Activated CD4-positive, alpha-beta T cell treated with anti-CD3 and anti-CD28 coated beads, Interleukin-2, Interleukin-4, amounts not matched to agents 100 ng/mL and 50 ng/mL, durations not matched to agents 16 hours and 8 hours (primary cell): ENCODE measurements at regions not wholly inside any gene's neighbourhood (a gene's known extent, or its start where the extent isn't known, plus 50 kb on each side); places are given as distances from the start of the nearest gene placed in this dataset.
"Not testable (repeated sequence)": the region's sequence is repeated elsewhere in the genome, so short reads cannot be mapped to it uniquely, and the experiment has no call there.

ENCODE experiments used
- DNase-seq: peaks from one replicate; pipeline ENCODE4 v3.0.0-alpha.2; 2020; ENCODE audit warnings: low spot score

DNA sequence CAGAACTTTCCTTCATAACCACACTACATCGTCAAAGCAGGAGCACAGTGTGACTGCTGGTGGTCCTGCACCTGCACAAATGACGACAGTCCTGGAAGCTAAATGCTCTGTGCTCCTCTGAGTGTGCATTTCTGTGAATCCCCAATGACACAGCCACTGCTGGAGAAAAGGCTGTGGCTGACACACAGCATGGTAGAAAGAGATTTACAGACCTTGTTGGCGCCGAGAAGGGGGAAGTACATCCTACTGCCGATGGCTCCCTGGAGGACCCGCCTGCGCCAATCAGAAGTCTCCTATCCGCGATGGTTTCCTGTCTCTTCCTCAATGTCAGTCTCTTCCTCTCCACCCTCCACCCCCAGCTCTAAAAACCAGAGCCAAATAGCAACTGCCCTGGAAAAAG, 115.4 kb upstream of the RAB4A start:
- no peak for DNase-seq

DNA sequence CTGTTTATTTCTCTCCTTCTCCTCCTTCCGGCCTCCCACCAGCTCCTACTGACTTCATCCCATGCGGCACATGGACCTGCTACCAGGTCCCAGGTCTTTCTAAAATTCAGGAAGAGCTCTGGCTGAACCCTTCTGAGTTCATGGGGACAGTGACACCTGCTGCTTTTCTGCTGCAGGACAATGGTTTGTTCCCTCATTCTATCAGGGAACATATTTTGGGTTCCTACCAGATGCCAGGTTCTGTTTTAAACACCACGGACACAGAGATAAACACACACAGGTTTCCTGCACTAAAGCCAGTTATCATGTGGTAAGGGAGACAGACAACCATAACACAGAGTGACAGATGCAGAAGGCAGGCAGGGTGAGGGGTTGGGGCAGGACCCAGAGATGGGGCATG, 114.0 kb upstream of the RAB4A start:
- no peak for DNase-seq

DNA sequence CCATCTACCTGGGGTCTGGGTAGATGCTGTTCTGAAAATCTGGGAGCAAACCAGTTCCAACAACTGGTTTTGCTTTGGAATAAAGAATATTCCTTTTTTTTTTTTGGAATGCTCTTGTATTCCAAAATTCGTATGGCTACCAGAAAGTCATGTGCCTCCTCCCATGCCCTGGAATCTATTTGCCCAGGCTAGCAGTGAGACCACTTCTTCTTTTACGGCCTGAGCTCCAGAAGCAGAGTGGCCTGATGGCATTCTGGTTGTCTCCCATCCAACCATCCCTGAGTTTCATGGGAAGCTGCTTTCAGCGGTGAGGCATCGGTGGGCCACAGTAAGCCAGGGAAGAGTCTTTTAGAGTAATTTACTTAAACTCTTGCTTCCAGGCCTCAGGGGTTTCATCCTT, 113.4 kb upstream of the RAB4A start:
- DNase-seq: no peak

DNA sequence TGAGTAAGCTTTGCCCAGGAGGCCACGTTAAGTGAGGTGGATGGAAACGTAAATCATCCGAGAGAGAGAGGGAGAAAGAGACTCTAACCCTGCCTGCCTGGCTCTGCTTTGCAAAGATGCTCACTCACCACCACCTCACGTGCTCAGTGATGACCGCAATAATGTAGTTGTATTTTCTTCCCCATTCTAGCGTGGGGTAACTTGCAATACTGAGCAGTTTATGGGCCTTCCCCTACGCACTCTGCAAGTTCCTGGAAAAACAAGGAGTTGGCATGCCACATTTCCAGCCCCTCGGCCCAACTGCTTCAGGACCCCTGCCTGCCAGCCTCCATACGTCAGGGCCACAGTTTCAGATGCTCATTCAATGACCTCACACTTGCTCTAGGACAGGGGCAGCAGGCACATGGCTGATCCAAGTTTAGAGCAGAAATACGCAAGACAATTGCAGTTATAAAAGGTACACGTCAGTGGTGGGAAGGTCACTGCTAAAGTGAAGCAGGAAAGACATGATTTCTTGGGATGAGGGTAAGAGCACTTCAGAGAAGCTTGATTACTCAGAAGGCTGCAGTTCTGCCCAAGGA, 112.5 kb upstream of the RAB4A start:
- no peak for DNase-seq

DNA sequence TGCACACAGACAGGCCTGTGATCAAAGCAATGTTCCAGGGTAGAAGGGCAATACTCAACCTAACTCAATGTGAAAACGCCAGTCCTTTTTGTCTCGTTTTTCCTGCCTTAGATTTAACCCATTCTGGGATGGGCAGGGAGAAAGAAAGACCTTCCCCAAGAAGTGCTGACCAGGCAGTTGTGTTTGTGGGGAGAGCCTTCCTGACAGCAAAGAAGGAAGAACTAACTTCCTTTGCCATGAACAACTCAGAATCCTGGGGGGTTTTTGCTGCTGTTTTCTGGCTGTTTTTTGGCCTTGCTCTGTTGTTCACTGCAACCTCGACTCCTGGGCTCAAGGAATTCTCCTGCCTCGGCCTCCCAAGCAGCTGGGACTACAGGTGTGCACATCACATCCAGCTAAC, 112.0 kb upstream of the RAB4A start:
- no peak for DNase-seq

DNA sequence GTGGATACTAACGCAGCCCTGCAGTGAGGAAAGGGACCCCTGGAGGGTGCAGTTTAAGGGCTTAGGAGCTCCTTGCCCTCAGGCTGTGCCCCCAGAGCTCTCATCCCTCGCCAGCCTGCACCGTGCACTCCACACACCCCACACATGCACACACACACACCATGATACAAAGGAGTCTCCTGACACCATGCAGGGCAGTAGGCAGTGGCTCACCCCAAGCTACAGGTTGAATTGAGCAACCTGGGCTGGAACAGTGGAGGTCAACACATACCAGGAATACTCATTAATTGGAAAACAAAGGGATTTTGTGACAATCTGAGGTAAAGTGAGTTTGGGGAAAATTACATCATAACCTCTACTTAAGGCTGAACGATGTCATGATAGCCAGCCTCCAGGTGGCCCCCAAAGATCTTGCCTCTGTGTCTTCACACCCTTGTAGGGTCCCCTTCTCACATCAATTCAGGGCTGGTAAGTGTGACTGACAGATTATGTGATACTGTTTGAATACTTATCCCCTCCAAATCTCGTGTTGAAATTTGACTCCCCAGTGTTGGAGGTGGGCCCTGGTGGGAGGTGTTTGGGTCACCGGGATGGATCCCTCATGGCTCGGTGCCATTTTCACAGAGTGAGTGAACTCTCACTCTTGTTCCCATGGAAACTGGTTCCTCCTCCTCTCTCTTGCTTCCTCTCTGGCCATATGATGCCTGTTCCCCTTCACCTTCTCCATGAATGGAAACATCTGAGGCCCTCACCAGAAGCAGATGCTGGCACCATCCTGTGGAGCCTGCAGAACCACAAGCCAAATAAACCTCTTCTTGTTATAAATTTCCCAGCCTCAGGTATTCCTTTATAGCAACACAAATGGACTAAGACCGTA, 111.0 kb upstream of the RAB4A start:
- no peak for DNase-seq

DNA sequence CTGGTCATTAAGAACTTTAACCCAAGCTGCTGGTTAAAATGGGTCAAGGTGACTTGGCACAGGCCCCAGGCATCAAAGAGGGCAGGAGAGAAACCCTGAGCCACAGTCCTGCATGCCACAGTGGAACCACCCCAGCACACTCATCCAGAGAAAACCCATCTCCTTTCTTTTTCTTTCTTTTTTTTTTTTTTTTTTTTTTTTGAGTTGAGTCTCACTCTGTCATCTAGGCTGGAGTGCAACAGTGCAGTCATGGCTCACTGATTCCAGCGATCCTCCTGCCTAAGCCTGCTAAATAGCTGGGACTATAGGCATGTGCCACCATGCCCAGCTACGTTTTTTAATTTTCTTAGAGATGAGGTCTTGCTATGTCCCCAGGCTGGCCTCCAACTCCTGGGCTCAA, 109.2 kb upstream of the RAB4A start:
- DNase-seq: no peak

DNA sequence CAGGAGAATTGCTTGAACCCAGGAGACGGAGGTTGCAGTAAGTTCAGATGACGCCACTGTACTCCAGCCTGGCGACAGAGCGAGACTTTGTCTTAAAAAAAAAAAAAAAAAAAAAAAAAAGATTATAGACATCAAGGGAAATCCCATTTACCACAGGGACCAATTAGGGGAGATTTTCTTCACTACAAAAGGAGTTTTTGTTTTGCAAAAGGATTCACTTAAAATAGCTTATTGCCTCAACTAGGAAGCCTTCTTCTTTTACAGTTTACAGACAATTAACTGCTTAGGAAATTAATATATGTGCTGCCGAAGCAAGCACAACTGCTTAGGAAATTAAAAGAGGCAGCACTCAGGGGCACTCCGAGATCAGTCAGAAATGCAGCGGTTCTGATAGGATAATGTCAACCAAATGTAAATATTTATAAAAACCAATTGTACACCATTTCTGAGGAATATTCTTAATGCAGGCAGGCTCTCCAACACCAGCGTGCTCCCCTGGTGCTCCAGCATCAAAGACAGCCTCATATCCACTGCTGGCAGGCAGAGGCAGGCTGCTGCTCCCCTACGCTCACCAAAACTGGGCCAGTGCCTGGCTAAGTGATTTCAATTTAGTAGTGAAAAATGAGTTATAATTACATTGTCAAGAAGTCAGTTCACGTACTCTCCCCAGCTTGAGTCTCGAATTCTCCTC, 107.9 kb upstream of the RAB4A start:
- DNase-seq: no peak

DNA sequence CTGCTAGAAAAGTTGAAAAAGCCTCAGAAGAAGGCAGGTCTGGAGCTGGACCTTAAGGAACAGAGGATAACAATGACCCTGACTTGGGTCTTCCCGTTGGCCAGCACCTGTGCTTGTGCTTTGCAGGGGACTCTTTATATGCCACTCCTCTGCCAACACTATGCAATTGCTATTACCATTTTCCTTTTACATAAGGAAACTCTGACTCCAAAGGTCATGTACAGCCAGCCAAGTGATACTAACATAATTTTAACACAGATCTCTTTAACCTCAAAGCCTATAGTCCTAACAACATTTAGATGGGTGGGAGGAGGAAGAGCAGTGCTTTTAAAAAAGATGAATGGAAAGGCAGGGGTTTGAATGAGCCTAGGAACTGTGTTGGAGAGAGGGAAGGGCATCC, 106.6 kb upstream of the RAB4A start:
- no peak for DNase-seq

DNA sequence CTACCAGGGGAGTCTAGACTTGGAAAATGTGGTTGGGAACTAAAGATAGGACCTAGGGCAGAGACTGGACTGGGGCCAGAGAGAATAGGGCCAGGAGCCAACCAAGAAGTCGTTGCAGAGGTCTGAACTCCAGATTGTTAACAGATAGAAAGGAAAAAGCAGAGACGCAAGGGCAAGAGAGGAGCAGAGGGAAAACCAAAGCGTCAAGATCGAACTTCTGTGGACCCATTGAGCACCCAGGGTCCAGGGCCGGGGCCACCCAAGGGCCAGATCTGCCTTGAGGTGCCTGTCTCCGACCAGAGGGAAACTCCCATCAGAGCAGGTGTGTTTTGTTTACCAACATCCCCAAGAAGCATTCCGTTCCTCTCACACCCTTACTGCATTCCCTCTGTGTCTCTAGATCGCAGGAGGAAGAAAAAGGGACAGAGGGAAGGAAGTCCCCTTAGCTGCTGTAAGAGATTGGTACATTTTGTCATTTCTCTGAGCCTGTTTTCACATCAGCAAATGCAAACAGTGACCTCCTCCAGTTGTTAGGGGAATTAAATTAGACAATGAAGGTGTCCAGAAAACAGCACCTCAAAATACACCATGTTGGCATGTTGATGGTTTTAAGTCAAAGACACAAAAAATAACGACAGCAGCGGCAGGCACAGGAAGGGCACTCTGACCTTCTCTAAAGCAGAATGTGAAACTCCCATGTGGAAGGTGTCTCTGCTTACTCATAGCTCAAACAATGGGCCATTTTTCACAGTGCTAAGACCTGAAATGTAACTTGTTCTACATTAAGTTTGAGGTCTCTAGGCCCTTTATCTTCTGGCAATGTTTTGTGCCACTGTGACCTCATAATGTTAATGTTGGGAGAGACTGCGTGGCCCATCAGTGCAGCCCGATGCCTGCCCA, 105.8 kb upstream of the RAB4A start:
- DNase-seq: peak; percentile 11

DNA sequence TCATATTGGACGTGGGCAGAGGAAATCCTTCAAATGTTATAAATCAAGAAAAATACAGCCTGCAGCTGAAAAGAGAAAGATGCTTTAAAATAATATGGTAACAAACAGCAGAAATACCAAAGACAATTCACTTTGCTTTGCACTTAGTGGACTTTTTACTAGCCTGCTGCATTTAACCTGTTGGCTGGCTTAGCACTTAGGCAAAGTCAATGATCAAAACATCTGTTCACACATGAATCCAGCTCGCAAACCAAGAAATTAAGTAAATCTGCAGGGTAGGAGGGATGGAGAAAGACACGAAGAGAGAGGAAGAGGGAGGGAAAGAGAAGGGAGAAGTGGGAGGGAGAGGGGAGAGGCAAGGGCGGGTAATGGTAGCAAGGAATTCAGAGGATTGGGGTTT, 103.6 kb upstream of the RAB4A start:
- DNase-seq: no peak

DNA sequence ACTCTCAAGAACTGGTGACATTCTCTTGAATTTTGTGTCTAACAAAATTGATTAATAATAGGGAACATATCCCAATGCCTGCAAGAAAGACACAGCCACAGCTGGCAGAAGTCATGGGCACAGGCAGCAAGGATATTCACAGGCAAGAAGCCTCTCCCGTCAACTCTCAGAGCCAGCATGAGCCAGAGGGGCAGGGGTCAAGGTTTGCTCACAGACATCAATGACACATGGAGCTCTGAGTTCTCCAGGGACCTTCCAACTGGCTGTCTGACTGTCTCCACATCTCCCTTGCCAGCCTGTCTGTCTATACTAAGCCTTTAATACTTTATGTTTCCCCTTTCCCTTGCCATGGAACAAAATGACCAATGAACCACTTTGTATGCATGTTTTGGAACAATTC, 101.5 kb upstream of the RAB4A start:
- DNase-seq: no peak

DNA sequence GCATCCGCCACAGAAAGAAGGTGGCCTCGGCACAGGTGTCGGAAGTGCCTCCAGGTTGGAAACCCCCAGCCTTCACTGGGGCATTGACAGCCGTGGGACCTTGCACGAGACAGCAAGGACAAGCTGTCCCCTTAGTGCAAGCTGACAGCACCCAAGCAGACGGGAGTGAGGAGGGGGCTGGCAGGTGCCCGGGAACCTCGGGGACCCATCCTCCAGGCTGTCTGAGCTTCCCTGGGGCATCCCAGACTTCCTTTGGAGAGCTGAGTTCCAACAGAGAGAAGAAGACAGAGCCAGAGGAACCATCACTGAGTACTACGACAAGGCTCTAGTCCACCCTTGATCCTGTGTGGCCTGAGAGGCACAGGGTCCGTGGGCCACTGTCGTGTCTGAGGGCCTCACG, 100.6 kb upstream of the RAB4A start:
- DNase-seq: no peak

DNA sequence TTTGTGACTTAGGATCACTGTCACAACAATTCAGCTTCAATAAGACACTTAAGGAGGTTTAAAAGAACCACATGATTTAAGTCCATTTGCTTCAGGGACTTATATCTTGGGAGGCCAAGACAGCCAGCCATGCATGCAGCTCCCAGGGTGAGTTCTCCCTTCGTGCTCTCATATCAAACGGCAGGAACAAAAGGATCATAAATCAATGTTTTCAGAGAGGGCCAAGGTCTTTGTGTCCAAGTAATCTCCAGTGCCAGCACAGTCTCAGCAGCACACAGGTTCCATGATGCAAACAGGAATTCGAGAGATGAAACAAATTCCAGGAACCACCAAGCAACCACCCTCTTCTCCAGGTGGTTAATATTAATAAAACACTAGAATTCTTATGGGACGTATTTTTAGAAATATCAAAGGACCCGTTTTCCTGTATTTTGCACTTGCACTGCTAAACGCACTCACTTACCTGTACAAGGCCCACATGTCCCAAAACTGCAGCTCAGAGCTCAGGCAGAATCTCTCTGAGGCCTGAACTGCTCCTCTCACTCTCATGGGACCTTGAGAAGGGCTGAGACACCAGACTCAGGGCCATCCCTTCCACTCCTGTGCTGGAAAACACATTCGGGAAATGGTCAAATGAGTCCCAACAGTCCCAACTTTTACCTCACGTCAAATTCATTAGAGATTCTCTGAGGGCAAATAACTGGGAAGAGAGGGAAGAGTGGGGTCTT, 100.0 kb upstream of the RAB4A start:
- DNase-seq: no peak

DNA sequence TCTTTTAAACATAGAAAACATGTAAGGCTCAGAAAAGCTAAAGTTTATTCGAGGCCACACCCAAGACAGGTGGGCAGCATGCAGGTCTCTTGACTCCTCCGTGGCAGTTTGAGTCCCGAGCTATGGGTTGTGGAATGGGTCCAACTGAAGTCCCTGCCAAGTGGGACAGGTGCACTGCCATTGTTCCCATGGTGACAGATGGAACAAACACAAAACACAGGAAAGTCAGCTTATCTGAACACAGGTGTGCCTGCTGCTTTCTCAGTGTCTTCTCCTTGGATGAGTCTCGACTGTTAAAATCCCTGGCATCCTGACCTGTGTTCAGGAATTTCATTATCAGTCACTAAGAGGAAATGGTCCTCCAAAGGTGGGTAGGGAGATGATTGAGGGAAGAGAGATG, 99.0 kb upstream of the RAB4A start:
- DNase-seq: no peak

DNA sequence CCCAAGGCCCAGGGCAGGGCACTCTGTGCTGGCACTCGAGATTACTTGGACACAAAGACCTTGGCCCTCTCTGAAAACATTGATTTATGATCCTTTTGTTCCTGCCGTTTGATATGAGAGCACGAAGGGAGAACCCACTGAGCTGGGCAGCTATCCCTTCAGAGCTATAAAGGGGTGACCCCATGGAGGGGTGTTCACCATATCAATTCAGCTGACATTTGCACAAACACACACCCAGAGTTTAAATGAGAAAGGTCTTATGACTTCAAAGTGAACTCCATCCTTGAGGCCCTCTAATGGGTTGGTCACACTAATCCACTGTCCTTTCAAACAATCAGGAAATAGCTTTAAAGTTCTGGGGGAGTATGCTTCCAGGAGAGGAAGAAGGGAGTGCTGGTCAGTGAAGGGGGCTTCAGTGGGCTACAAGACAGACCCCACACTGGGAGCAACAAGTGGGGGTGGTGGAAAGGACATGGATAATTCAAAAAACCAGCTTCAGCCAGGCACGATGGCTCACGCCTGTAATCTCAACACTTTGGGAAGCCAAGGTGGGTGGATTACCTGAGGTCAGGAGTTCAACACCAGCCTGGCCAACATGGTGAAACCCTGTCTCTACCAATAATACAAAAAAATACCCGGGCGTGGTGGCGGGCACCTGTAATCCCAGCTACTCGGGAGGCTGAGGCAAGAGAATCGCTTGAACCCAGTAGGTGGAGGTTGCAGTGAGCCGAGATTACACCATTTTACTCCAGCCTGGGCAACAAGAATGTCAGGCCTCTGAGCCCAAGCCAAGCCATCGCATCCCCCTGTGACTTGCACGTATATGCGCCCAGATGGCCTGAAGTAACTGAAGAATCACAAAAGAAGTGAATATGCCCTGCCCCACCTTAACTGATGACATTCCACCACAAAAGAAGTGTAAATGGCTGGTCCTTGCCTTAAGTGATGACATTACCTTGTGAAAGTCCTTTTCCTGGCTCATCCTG, 97.1 kb upstream of the RAB4A start:
- not testable (repeated sequence) for DNase-seq

DNA sequence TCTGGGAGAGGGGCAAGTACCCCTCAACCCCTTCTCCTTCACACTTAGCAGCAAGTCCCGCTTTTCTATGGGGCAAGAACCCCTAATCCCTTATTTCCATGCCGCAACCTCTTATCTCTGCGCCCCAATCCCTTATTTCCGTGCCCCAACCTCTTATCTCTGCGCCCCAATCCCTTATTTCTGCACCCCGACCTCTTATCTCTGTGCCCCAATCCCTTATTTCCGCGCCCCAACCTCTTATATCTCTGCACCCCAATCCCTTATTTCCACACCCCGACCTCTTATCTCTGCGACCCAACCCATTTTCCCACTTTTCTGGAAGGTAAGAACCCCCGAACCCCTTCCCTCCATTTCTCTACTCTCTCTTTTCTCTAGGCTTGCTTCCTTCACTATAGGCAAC, 95.6 kb upstream of the RAB4A start:
- DNase-seq: not testable (repeated sequence)

DNA sequence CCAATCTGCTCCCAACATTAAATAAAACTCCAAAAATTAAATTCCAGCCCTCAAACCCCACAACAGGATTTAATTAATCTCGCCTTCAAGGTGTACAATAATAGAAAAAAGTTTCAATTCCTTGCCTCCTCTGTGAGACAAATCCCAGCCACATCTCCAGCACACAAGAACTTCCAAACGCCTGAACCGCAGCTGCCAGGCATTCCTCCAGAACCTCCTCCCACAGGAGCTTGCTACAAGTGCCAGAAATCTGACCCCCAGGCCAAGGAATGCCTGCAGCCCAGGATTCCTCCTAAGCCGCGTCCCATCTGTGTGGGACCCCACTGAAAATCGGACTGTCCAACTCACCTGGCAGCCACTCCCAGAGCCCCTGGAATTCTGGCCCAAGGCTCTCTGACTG, 94.5 kb upstream of the RAB4A start:
- not testable (repeated sequence) for DNase-seq

DNA sequence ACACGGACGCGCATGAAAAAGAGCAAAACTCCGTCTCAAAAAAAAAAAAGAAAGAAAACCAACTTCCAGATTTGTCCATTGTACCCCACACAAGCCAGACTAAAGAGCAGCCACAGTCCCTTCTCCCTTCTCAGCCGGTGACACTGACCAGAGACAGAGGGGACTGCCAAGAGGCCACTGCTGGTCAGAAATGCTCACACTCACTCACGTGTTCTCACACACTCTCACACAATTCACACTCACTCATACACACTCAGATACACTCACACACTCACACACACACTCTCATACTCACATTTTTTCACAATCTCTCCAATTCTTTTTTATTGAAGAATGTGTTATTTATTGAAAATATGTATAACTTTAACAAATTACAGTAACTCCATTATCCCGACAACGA, 90.8 kb upstream of the RAB4A start:
- DNase-seq: no peak

DNA sequence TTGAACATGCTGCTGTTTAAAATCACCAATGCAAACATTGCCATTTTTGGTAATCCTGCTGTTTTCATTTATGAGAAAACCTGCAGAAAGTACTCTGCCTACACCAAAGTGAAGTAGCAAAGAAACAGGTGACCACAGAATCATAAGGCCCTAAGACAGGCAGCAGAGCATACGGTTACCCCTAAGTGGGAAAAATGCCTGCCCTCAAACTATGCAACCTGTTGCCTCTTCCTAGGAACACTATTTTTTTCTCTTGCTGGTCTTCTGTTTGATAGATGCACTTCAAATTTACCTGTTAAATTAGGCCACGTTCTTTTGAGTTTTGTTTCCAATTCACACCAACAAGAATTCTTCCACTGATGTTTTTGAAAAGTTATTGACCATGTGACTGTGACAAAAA, 89.5 kb upstream of the RAB4A start:
- no peak for DNase-seq
